ENCODE measurements at regions not wholly inside any gene's neighbourhood (a gene's known extent, or its start where the extent isn't known, plus 50 kb on each side); places are given as distances from the start of the nearest gene placed in this dataset.

- Mint-ChIP-seq H3K27ac (no peak overlapping the region), H3K4me1 (ENCODE audit: low read depth) (peaks cover 4% of the 10 kb centered on the region), H3K36me3 (ENCODE audit: low read depth) (no peaks in the 10 kb centered on the region), H3K27me3 (ENCODE audit: low read depth) (no peaks in the 10 kb centered on the region), H3K9me3 (no peaks in the 10 kb centered on the region), H3K4me3 (no peak overlapping the region)
- intact Hi-C loops (cut with micrococcal nuclease), result no loop called here
- CTCF ChIA-PET, result no interaction called here
- DNase-seq, result no peak
Measured at GRCh38 chr1:60130703-60131102, 57.1 kb upstream of the C1orf87 start.

- no peaks in the 10 kb centered on the region for H3K27me3 Mint-ChIP-seq (ENCODE audit: low read depth)
- no peaks in the 10 kb centered on the region for H3K36me3 Mint-ChIP-seq (ENCODE audit: low read depth)
- H3K4me1 Mint-ChIP-seq (ENCODE audit: low read depth), result peaks cover 4% of the 10 kb centered on the region
- H3K27ac Mint-ChIP-seq, result no peak overlapping the region
- no peak overlapping the region for H3K4me3 Mint-ChIP-seq
- no peak for DNase-seq
- intact Hi-C loops (cut with micrococcal nuclease), result no loop called here
- CTCF ChIA-PET, result no interaction called here
- no peaks in the 10 kb centered on the region for H3K9me3 Mint-ChIP-seq
Measured at GRCh38 chr1:60129911-60130310, 56.3 kb upstream of the C1orf87 start.

DNA sequence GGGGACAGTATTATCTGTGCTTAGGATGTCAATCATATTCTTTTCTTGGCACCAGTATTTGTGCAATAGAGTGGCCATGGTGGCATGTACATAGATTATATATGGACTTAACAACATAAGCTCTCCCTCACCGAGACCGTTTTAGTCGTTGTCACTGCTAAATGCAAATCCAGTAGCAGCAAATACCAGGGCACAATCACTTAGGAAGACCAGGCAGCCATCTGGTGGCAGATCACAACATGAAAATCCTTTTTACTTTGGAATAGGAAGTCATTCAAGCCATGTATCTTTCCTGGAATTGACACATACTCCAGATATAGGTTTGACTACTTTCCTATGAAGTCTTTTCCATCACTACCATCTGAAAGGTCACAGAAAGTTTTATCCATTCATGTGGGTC, 53.2 kb upstream of the C1orf87 start:
- Mint-ChIP-seq H3K9me3 (no peaks in the 10 kb centered on the region), H3K36me3 (ENCODE audit: low read depth) (no peaks in the 10 kb centered on the region), H3K27me3 (ENCODE audit: low read depth) (no peaks in the 10 kb centered on the region), H3K4me1 (ENCODE audit: low read depth) (no peaks in the 10 kb centered on the region), H3K4me3 (no peak overlapping the region), H3K27ac (no peak overlapping the region)
- intact Hi-C loops (cut with micrococcal nuclease), result no loop called here
- no peak for DNase-seq
- CTCF ChIA-PET, result no interaction called here

Measured in activated naive CD4-positive, alpha-beta T cell treated with anti-CD3 and anti-CD28 coated beads for 36 hours (primary cell).